SK-N-MC (cell line): ENCODE measurements at regions not wholly inside any gene's neighbourhood (a gene's known extent, or its start where the extent isn't known, plus 50 kb on each side); places are given as distances from the start of the nearest gene placed in this dataset.

ENCODE experiments used
- EZH2 ChIP-seq: fragments of 200-600 bp; sonication (generic); IDR thresholded peaks from one replicate; pipeline ENCODE4 v1.6.1; 2017; ENCODE audit warnings: antibody characterized with exemption
- POLR2AphosphoS5 ChIP-seq: IDR thresholded peaks from 2 replicates; pipeline ENCODE4 v1.6.1; 2012; ENCODE audit warnings: mild to moderate bottlenecking, low read depth, low read length, borderline replicate concordance

DNA sequence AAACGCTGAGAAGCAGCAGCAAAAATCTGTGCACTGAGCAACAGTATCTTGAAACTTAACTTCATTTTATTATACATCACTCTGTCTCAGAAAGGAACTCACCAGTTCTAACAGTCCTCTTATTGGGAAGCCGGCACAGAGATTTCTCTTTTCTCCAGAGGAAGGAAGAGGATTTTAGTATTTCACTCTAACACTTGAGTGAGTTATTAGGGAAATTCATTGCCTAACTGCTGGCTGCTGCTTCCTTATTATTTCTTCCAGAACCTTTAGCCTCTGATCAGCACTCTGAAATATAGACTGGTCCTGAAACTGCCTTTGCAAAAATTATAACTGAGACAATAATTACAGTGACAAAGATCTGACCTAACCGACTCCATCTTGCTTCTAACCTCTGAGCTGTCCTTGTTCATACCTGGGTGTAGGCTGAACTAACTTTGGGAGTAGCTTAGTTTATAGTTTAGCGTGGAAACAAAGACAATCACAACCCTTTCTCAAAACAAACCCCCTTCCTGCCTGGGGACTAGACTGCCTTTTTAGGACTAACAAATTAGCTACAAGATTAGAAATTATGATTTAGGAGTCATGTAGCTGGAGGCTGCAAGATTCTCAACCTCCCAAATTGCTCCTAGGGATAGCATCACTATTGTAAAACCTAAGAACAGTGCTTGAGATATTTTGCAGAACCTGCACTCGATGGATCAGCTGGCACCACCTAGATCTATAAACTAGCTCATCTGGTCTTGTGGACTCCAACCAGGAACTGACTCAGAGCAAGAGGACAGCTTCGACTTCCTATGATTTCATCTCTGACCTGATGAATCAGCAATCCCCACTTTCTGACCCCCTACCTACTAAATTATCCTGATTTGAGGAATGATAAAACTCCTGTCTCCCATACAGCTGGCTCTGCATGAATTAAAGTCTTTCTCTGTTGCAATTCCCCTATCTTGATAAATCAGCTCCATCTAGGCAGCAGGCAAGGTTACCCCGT lies 117.5 kb downstream of the DYRK2 start:
- TF ChIP-seq POLR2AphosphoS5 (no peak), EZH2 (no peak)
